ENCODE measurements at regions not wholly inside any gene's neighbourhood (a gene's known extent, or its start where the extent isn't known, plus 50 kb on each side); places are given as distances from the start of the nearest gene placed in this dataset.

- Mint-ChIP-seq H3K4me1 (no peaks in the 10 kb centered on the region), H3K36me3 (ENCODE audit: low read depth) (no peaks in the 10 kb centered on the region), H3K27me3 (ENCODE audit: low read depth) (peaks cover 4% of the 10 kb centered on the region), H3K4me3 (no peak overlapping the region), H3K27ac (ENCODE audit: unreplicated experiment) (no peak overlapping the region), H3K9me3 (no peaks in the 10 kb centered on the region)
- TF ChIP-seq CTCF (conservative IDR thresholded peaks at IDR 0.05): no peak
- DNase-seq (ENCODE audit: low read depth, low spot score): no peak
Observed at GRCh38 chr12:5177731-5178130, 134.1 kb downstream of the KCNA5 start.

GRCh38 chr12:5178571-5178970, 134.9 kb downstream of the KCNA5 start:
- no peaks in the 10 kb centered on the region for H3K4me1 Mint-ChIP-seq
- no peaks in the 10 kb centered on the region for H3K9me3 Mint-ChIP-seq
- TF ChIP-seq CTCF (conservative IDR thresholded peaks at IDR 0.05): no peak
- no peak overlapping the region for H3K4me3 Mint-ChIP-seq
- no peaks in the 10 kb centered on the region for H3K36me3 Mint-ChIP-seq (ENCODE audit: low read depth)
- no peak for DNase-seq (ENCODE audit: low read depth, low spot score)
- H3K27ac Mint-ChIP-seq (ENCODE audit: unreplicated experiment): no peak overlapping the region
- H3K27me3 Mint-ChIP-seq (ENCODE audit: low read depth): peaks cover 4% of the 10 kb centered on the region

- Mint-ChIP-seq H3K9me3 (no peaks in the 10 kb centered on the region), H3K27me3 (ENCODE audit: low read depth) (peaks cover 4% of the 10 kb centered on the region), H3K4me1 (no peaks in the 10 kb centered on the region), H3K27ac (ENCODE audit: unreplicated experiment) (no peak overlapping the region), H3K36me3 (ENCODE audit: low read depth) (no peaks in the 10 kb centered on the region), H3K4me3 (no peak overlapping the region)
- no peak for TF ChIP-seq CTCF (conservative IDR thresholded peaks at IDR 0.05)
- DNase-seq (ENCODE audit: low read depth, low spot score): no peak
Observed at GRCh38 chr12:5180496-5180895, 136.8 kb downstream of the KCNA5 start.

GRCh38 chr12:5184186-5184585, 140.5 kb downstream of the KCNA5 start:
- no peak for DNase-seq (ENCODE audit: low read depth, low spot score)
- no peak for TF ChIP-seq CTCF (conservative IDR thresholded peaks at IDR 0.05)

GRCh38 chr12:5185435-5186069, 141.9 kb downstream of the KCNA5 start:
- H3K4me1 Mint-ChIP-seq: no peaks in the 10 kb centered on the region
- H3K36me3 Mint-ChIP-seq (ENCODE audit: low read depth): no peaks in the 10 kb centered on the region
- H3K27ac Mint-ChIP-seq (ENCODE audit: unreplicated experiment): no peak overlapping the region
- H3K9me3 Mint-ChIP-seq: no peaks in the 10 kb centered on the region
- no peak for TF ChIP-seq CTCF (conservative IDR thresholded peaks at IDR 0.05)
- no peaks in the 10 kb centered on the region for H3K27me3 Mint-ChIP-seq (ENCODE audit: low read depth)
- DNase-seq (ENCODE audit: low read depth, low spot score): no peak
- H3K4me3 Mint-ChIP-seq: no peak overlapping the region

More at GRCh38 chr12:5184186-5184585, 140.5 kb downstream of the KCNA5 start:
- Mint-ChIP-seq H3K27ac (ENCODE audit: unreplicated experiment) (no peak overlapping the region), H3K4me3 (no peak overlapping the region), H3K27me3 (ENCODE audit: low read depth) (no peaks in the 10 kb centered on the region), H3K4me1 (no peaks in the 10 kb centered on the region), H3K36me3 (ENCODE audit: low read depth) (no peaks in the 10 kb centered on the region), H3K9me3 (no peaks in the 10 kb centered on the region)
